HCT116 (cell line): ENCODE measurements at regions not wholly inside any gene's neighbourhood (a gene's known extent, or its start where the extent isn't known, plus 50 kb on each side); places are given as distances from the start of the nearest gene placed in this dataset.

ENCODE experiments used
- ATAC-seq: fragments of 200-7000 bp; cut with Tn5 transposase; 2 replicates; pipeline ENCODE4 v1.9.1; 2020; ENCODE audit warnings: mild to moderate bottlenecking, moderate library complexity
- BruUV-seq: library from RNA; stranded (reverse); fragments of 400-500 nt; replicated peaks from 2 replicates; lab custom pipeline; 2021; lab: Mats Ljungman, UMichigan
- CTCF ChIA-PET: fragments of 300-600 bp; sonication (Branson Sonifier 250); formaldehyde crosslinking; loops from one replicate; lab custom pipeline; 2021; ENCODE audit warnings: antibody characterized with exemption; lab: Charles Lee
- POLR2A ChIA-PET: fragments of 300-600, 350-600 bp; sonication (Branson Sonifier 250); formaldehyde crosslinking; loops from one replicate; lab custom pipeline; 2021; ENCODE audit warnings: antibody characterized with exemption; lab: Charles Lee
- RAD21 ChIA-PET, 2 experiments: fragments of 300-600 bp; sonication (Branson Sonifier 250); formaldehyde crosslinking; loops; one replicate each; lab custom pipeline; 2023; ENCODE audit warnings: low total read pairs in 2 of 2; ENCODE audit not compliant: uncharacterized antibody in 2 of 2, unreplicated experiment in 2 of 2, low non-redundant PET in 1 of 2; lab: Charles Lee
- DNase-seq: peaks from one replicate; pipeline ENCODE4 v3.0.0-alpha.2; 2010; ENCODE audit warnings: low read depth, low spot score
- H2AFZ ChIP-seq: fragments of 200-600 bp; shearing (Covaris generic), sonication (generic); 2 replicates; pipeline ENCODE4 v1.6.1; 2017; ENCODE audit warnings: low read depth, mixed run types, mixed read lengths, antibody characterized with exemption, low read length; ENCODE audit not compliant: poor library complexity, severe bottlenecking
- H3K27ac ChIP-seq: 2 replicates; pipeline ENCODE4 v1.5.1; 2012; ENCODE audit warnings: low read depth, low read length
- H3K27me3 ChIP-seq: fragments of 200-600 bp; sonication (generic); 2 replicates; pipeline ENCODE4 v1.6.1; 2016; ENCODE audit warnings: mixed run types, low read length, mixed read lengths; ENCODE audit not compliant: insufficient read depth
- H3K36me3 ChIP-seq, 2 experiments: fragments of 200-500 bp in 1 of 2; fragments of 200-600 bp in 1 of 2; sonication (Bioruptor generic) in 1 of 2; sonication (generic) in 1 of 2; 2 replicates each; pipeline versions ENCODE4 v1.5.1 to v1.6.1; 2014 to 2016; ENCODE audit warnings: low read length in 2 of 2, inconsistent platforms in 1 of 2, mixed read lengths in 1 of 2, mixed run types in 1 of 2; ENCODE audit not compliant: insufficient read depth in 2 of 2, control insufficient read depth in 1 of 2
- H3K4me1 ChIP-seq, 2 experiments: fragments of 200-600 bp in 1 of 2; sonication (generic) in 1 of 2; 2 replicates each; pipeline versions ENCODE4 v1.5.1 to v1.6.1; 2012 to 2017; ENCODE audit warnings: low read length in 2 of 2, inconsistent platforms in 1 of 2, mild to moderate bottlenecking in 1 of 2, mixed read lengths in 1 of 2, mixed run types in 1 of 2, moderate library complexity in 1 of 2; ENCODE audit not compliant: insufficient read depth in 2 of 2, control insufficient read depth in 1 of 2
- H3K4me2 ChIP-seq: fragments of 200-600 bp; sonication (generic); 2 replicates; pipeline ENCODE4 v1.6.1; 2017; ENCODE audit warnings: mixed run types, low read length, mixed read lengths
- H3K4me3 ChIP-seq, 2 experiments: fragments of 200-600 bp in 1 of 2; sonication (generic) in 1 of 2; replicated peaks in 1 of 2; 2 replicates each; pipeline ENCODE4 v1.5.1; 2011 to 2016; ENCODE audit warnings: low read length in 2 of 2, control low read depth in 1 of 2, low read depth in 1 of 2, mild to moderate bottlenecking in 1 of 2, mixed read lengths in 1 of 2, mixed run types in 1 of 2
- H3K79me2 ChIP-seq: fragments of 200-600 bp; sonication (generic); 2 replicates; pipeline ENCODE4 v1.6.1; 2017; ENCODE audit warnings: mild to moderate bottlenecking, mixed run types, low read length, moderate library complexity, mixed read lengths; ENCODE audit not compliant: insufficient read depth
- H3K9ac ChIP-seq: fragments of 200-600 bp; sonication (generic); 2 replicates; pipeline ENCODE4 v1.6.1; 2016; ENCODE audit warnings: low read length, mixed read lengths
- H3K9me2 ChIP-seq: fragments of 200-600 bp; sonication (generic), shearing (Covaris generic); 2 replicates; pipeline ENCODE4 v1.6.1; 2017; ENCODE audit warnings: mixed run types, mild to moderate bottlenecking, moderate library complexity; ENCODE audit not compliant: insufficient read depth
- H3K9me3 ChIP-seq, 2 experiments: fragments of 200-500 bp in 1 of 2; fragments of 200-600 bp in 1 of 2; sonication (Bioruptor generic) in 1 of 2; sonication (generic) in 1 of 2; 2 replicates each; pipeline ENCODE4 v1.6.1; 2014 to 2017; ENCODE audit warnings: low read length in 2 of 2, mixed read lengths in 2 of 2, inconsistent platforms in 1 of 2, low read depth in 1 of 2, mild to moderate bottlenecking in 1 of 2, mixed run types in 1 of 2, moderate library complexity in 1 of 2; ENCODE audit not compliant: control insufficient read depth in 1 of 2, insufficient read depth in 1 of 2
- H4K20me1 ChIP-seq: fragments of 200-600 bp; sonication (generic), shearing (Covaris generic); 2 replicates; pipeline ENCODE4 v1.6.1; 2017; ENCODE audit warnings: mixed run types, mild to moderate bottlenecking, moderate library complexity; ENCODE audit not compliant: insufficient read depth
- CBX3 ChIP-seq: IDR thresholded peaks from 2 replicates; pipeline ENCODE4 v1.6.1; 2012; ENCODE audit warnings: low read depth
- CEBPB ChIP-seq: IDR thresholded peaks from 2 replicates; pipeline ENCODE4 v1.6.1; 2012; ENCODE audit warnings: low read depth
- CTCF ChIP-seq, 3 experiments: fragments of 200-600 bp in 1 of 3; sonication (generic) in 1 of 3; IDR thresholded peaks in 2 of 3; conservative IDR thresholded peaks in 1 of 3; 2 replicates each; pipeline ENCODE4 v1.5.1; 2012 to 2017; ENCODE audit warnings: low read depth in 2 of 3, low read length in 2 of 3, antibody characterized with exemption in 1 of 3, borderline replicate concordance in 1 of 3, control low read depth in 1 of 3, mild to moderate bottlenecking in 1 of 3, mixed read lengths in 1 of 3, mixed run types in 1 of 3, moderate library complexity in 1 of 3; ENCODE audit not compliant: insufficient read depth in 1 of 3
- EZH2 ChIP-seq: fragments of 200-600 bp; sonication (generic); IDR thresholded peaks from 2 replicates; pipeline ENCODE4 v1.6.1; 2017; ENCODE audit warnings: antibody characterized with exemption, mixed run types
- MAX ChIP-seq: IDR thresholded peaks from 2 replicates; pipeline ENCODE4 v1.6.1; 2012
- POLR2A ChIP-seq: IDR thresholded peaks from 2 replicates; pipeline ENCODE4 v1.7.0; 2011; ENCODE audit warnings: borderline replicate concordance; ENCODE audit not compliant: insufficient read depth, insufficient read length; ENCODE audit errors: extremely low read depth
- POLR2AphosphoS5 ChIP-seq: IDR thresholded peaks from 2 replicates; pipeline ENCODE4 v1.6.1; 2011; ENCODE audit warnings: mild to moderate bottlenecking, low read depth, low read length, moderate library complexity
- RAD21 ChIP-seq: IDR thresholded peaks from 2 replicates; pipeline ENCODE4 v1.6.1; 2012; ENCODE audit warnings: low read depth, mild to moderate bottlenecking
- SIN3A ChIP-seq: IDR thresholded peaks from 2 replicates; pipeline ENCODE4 v1.6.1; 2012; ENCODE audit warnings: low read depth
- SP1 ChIP-seq: IDR thresholded peaks from 2 replicates; pipeline ENCODE4 v1.6.1; 2012; ENCODE audit warnings: low read depth
- YY1 ChIP-seq: IDR thresholded peaks from 2 replicates; pipeline ENCODE4 v1.6.1; 2011; ENCODE audit warnings: low read length, low read depth, moderate library complexity, mild to moderate bottlenecking; ENCODE audit not compliant: insufficient replicate concordance; ENCODE audit errors: extremely low read depth
- ZBTB33 ChIP-seq: IDR thresholded peaks from 2 replicates; pipeline ENCODE4 v1.6.1; 2011; ENCODE audit warnings: mild to moderate bottlenecking, low read length, moderate library complexity; ENCODE audit not compliant: insufficient replicate concordance; ENCODE audit errors: extremely low read depth
- ZNF274 ChIP-seq: fragments of 200-500 bp; sonication (Bioruptor generic); IDR thresholded peaks from 2 replicates; pipeline ENCODE4 v1.6.1; 2014; ENCODE audit warnings: mild to moderate bottlenecking, low read depth, low read length, inconsistent platforms
- intact Hi-C: fragments of 100-400 bp; cut with micrococcal nuclease; formaldehyde crosslinking; loops from 2 replicates; pipeline ENCODE4 v1.10.0; 2022

GRCh38 chr12:88365403-88365802 is 214.9 kb downstream of the KITLG start (continued):
- no peak for TF ChIP-seq ZNF274
- no peak for TF ChIP-seq CBX3

- TF ChIP-seq POLR2AphosphoS5 (no peak), MAX (no peak), ZNF274 (no peak), POLR2A (no peak), RAD21 (no peak), SP1 (no peak), EZH2 (no peak), CEBPB (no peak), ZBTB33 (no peak), CTCF (IDR thresholded peaks at IDR 0.05 in 2 of 3, conservative IDR thresholded peaks at IDR 0.05 in 1 of 3; ENCODE audit: borderline replicate concordance in 1 of 3, insufficient read depth in 1 of 3, low read depth in 2 of 3, low read length in 2 of 3) (no peak), CBX3 (no peak), SIN3A (no peak), YY1 (no peak)
- TF ChIP-seq, all 23 proteins: peak for 0
- ATAC-seq (no peak), DNase-seq (no peak)
- no peaks in the 10 kb centered on the region for H3K27me3 ChIP-seq
- H3K9me2 ChIP-seq = no peaks in the 10 kb centered on the region; the same call in 1 of the 2 replicates
- H4K20me1 ChIP-seq = no peaks in the 10 kb centered on the region
- no peaks in the 10 kb centered on the region for H3K4me1 ChIP-seq
- H3K9me3 ChIP-seq = no peaks in the 10 kb centered on the region
- ChIA-PET CTCF (no interaction called here), RAD21 (no interaction called here), POLR2A (no interaction called here)
- no peaks in the 10 kb centered on the region for H3K36me3 ChIP-seq
- no peak overlapping the region for H3K4me3 ChIP-seq
- no peak overlapping the region for H3K27ac ChIP-seq
- H2AFZ ChIP-seq = no peak overlapping the region
- no peak overlapping the region for H3K4me2 ChIP-seq
- intact Hi-C loops = no loop called here
- no peaks in the 10 kb centered on the region for H3K79me2 ChIP-seq
- no peak overlapping the region for H3K9ac ChIP-seq
- no TSS peak for BruUV-seq
Observed at GRCh38 chr12:88366101-88366500, 214.2 kb downstream of the KITLG start.
